Liver (tissue), 8 donors: ENCODE measurements at regions not wholly inside any gene's neighbourhood (a gene's known extent, or its start where the extent isn't known, plus 50 kb on each side); places are given as distances from the start of the nearest gene placed in this dataset.

ENCODE experiments used
- DNase-seq: peaks from one replicate; pipeline ENCODE4 v3.0.0-alpha.2; 2017; ENCODE audit warnings: low spot score
- H3K27ac ChIP-seq, 2 donors: one replicate each; pipeline ENCODE4 v1.7.0; 2013; ENCODE audit warnings: inconsistent platforms in 2 of 2, low read length in 2 of 2, control low read depth in 1 of 2, low read depth in 1 of 2, mild to moderate bottlenecking in 1 of 2
- H3K27me3 ChIP-seq, 4 donors: one replicate each; pipeline versions ENCODE4 v1.6.1 to v1.7.0; 2013; ENCODE audit warnings: low read length in 3 of 4, inconsistent platforms in 1 of 4, mild to moderate bottlenecking in 1 of 4, moderate library complexity in 1 of 4; ENCODE audit not compliant: control insufficient read depth in 4 of 4, insufficient read depth in 4 of 4
- H3K36me3 ChIP-seq, 4 donors: one replicate each; pipeline versions ENCODE4 v1.6.1 to v1.7.0; 2013; ENCODE audit warnings: low read length in 3 of 4, mild to moderate bottlenecking in 3 of 4, low read depth in 1 of 4, moderate library complexity in 1 of 4; ENCODE audit not compliant: control insufficient read depth in 4 of 4, insufficient read depth in 3 of 4
- H3K4me1 ChIP-seq, 4 donors: one replicate each; pipeline versions ENCODE4 v1.6.1 to v1.7.0; 2013; ENCODE audit warnings: low read length in 3 of 4, mild to moderate bottlenecking in 3 of 4, moderate library complexity in 1 of 4; ENCODE audit not compliant: control insufficient read depth in 4 of 4, insufficient read depth in 4 of 4
- H3K4me3 ChIP-seq, 3 donors: one replicate each; pipeline versions ENCODE4 v1.6.1 to v1.7.0; 2013; ENCODE audit warnings: low read length in 3 of 3, control low read depth in 1 of 3, low read depth in 1 of 3, mild to moderate bottlenecking in 1 of 3
- H3K9ac ChIP-seq, 2 donors: one replicate each; pipeline ENCODE4 v1.7.0; 2013; ENCODE audit warnings: low read length in 2 of 2, mild to moderate bottlenecking in 2 of 2, moderate library complexity in 2 of 2, control low read depth in 1 of 2, low read depth in 1 of 2
- H3K9me3 ChIP-seq, 4 donors: one replicate each; pipeline versions ENCODE4 v1.6.1 to v1.7.0; 2013; ENCODE audit warnings: low read length in 3 of 4; ENCODE audit not compliant: control insufficient read depth in 4 of 4
- ATF3 ChIP-seq: IDR thresholded peaks from 2 replicates; pipeline ENCODE4 v1.6.1; 2016; ENCODE audit warnings: antibody characterized with exemption
- CTCF ChIP-seq: fragments of 150-350 bp; IDR thresholded peaks from 2 replicates; pipeline ENCODE4 v1.5.1; 2017; ENCODE audit warnings: improper control_type of control experiment, low read depth, low read length; ENCODE audit not compliant: missing input control
- EGR1 ChIP-seq, 2 donors: IDR thresholded peaks; 2 replicates each; pipeline ENCODE4 v1.6.1; 2016 to 2018; ENCODE audit warnings: antibody characterized with exemption in 2 of 2, low read depth in 2 of 2
- FOXA1 ChIP-seq: IDR thresholded peaks from 2 replicates; pipeline ENCODE4 v1.6.1; 2016; ENCODE audit warnings: antibody characterized with exemption
- FOXA2 ChIP-seq: IDR thresholded peaks from 2 replicates; pipeline ENCODE4 v1.6.1; 2016; ENCODE audit warnings: antibody characterized with exemption
- GABPA ChIP-seq, 2 donors: IDR thresholded peaks in 1 of 2; conservative IDR thresholded peaks in 1 of 2; 2 replicates each; pipeline ENCODE4 v1.6.1; 2016; ENCODE audit warnings: antibody characterized with exemption in 2 of 2, mild to moderate bottlenecking in 1 of 2, moderate library complexity in 1 of 2
- HNF4A ChIP-seq, 2 donors: conservative IDR thresholded peaks; 2 replicates each; pipeline ENCODE4 v1.6.1; 2016; ENCODE audit warnings: antibody characterized with exemption in 2 of 2, mild to moderate bottlenecking in 2 of 2
- HNF4G ChIP-seq: IDR thresholded peaks from 2 replicates; pipeline ENCODE4 v1.6.1; 2016; ENCODE audit warnings: antibody characterized with exemption
- JUND ChIP-seq, 2 donors: IDR thresholded peaks; 2 replicates each; pipeline ENCODE4 v1.6.1; 2016; ENCODE audit warnings: antibody characterized with exemption in 2 of 2
- MAX ChIP-seq: IDR thresholded peaks from 2 replicates; pipeline ENCODE4 v1.6.1; 2016; ENCODE audit warnings: antibody characterized with exemption
- NR2F2 ChIP-seq: IDR thresholded peaks from 2 replicates; pipeline ENCODE4 v1.6.1; 2016; ENCODE audit warnings: antibody characterized with exemption
- RAD21 ChIP-seq, 2 donors: IDR thresholded peaks; 2 replicates each; pipeline ENCODE4 v1.6.1; 2016; ENCODE audit warnings: antibody characterized with exemption in 2 of 2, mild to moderate bottlenecking in 2 of 2
- REST ChIP-seq: IDR thresholded peaks from 2 replicates; pipeline ENCODE4 v1.6.1; 2016; ENCODE audit warnings: antibody characterized with exemption, mild to moderate bottlenecking
- RXRA ChIP-seq, 2 donors: IDR thresholded peaks; 2 replicates each; pipeline ENCODE4 v1.6.1; 2017 to 2018; ENCODE audit warnings: antibody characterized with exemption in 2 of 2, mild to moderate bottlenecking in 1 of 2
- SP1 ChIP-seq: IDR thresholded peaks from 2 replicates; pipeline ENCODE4 v1.6.1; 2018; ENCODE audit warnings: antibody characterized with exemption, mild to moderate bottlenecking
- TAF1 ChIP-seq: conservative IDR thresholded peaks from 2 replicates; pipeline ENCODE4 v1.6.1; 2016; ENCODE audit warnings: antibody characterized with exemption, mild to moderate bottlenecking
- YY1 ChIP-seq: IDR thresholded peaks from 2 replicates; pipeline ENCODE4 v1.6.1; 2016; ENCODE audit warnings: antibody characterized with exemption, mild to moderate bottlenecking
- ZBTB33 ChIP-seq: IDR thresholded peaks from 2 replicates; pipeline ENCODE4 v1.6.1; 2016; ENCODE audit warnings: antibody characterized with exemption
- WGBS: extraction: QIAGEN DNeasy Blood & Tissue Kit; methylation state at CpG from one replicate; pipeline ENCODE4 v1.1.7; 2013; 5-methylcytosine and 5-hydroxymethylcytosine counted together
- donor health status: healthy.
- donor health status: healthy.
- donor health status: healthy.
- donor health status: healthy.
- donor health status: healthy.

GRCh38 chr10:55704950-55705349 is 656.1 kb downstream of the ZWINT start:
- DNase-seq = no peak
- Histone ChIP-seq H3K4me1 (no peaks in the 10 kb centered on the region), H3K27me3 (no peaks in the 10 kb centered on the region), H3K4me3 (no peak overlapping the region), H3K9me3 (no peaks in the 10 kb centered on the region), H3K9ac (no peak overlapping the region), H3K27ac (no peak overlapping the region), H3K36me3 (no peaks in the 10 kb centered on the region)
- no peak for TF ChIP-seq SP1
- no peak for TF ChIP-seq RXRA (IDR thresholded peaks at IDR 0.05)
- no peak for TF ChIP-seq MAX
- no peak for TF ChIP-seq HNF4A (conservative IDR thresholded peaks at IDR 0.05)
- no peak for TF ChIP-seq FOXA2
- TF ChIP-seq HNF4G = no peak
- TF ChIP-seq EGR1 (IDR thresholded peaks at IDR 0.05; ENCODE audit: low read depth in 2 of 2) = no peak
- no peak for TF ChIP-seq ZBTB33
- no peak for TF ChIP-seq YY1
- no peak for TF ChIP-seq ATF3
- TF ChIP-seq JUND (IDR thresholded peaks at IDR 0.05) = no peak
- TF ChIP-seq NR2F2 = no peak
- no peak for TF ChIP-seq FOXA1
- TF ChIP-seq GABPA (IDR thresholded peaks at IDR 0.05 in 1 of 2, conservative IDR thresholded peaks at IDR 0.05 in 1 of 2) = no peak
- no peak for TF ChIP-seq RAD21 (IDR thresholded peaks at IDR 0.05)
- TF ChIP-seq CTCF = no peak
- no peak for TF ChIP-seq REST
- TF ChIP-seq TAF1 = no peak
- 72% methylated on average over 2 of the region's 2 CpGs for WGBS
